ENCODE measurements at regions not wholly inside any gene's neighbourhood (a gene's known extent, or its start where the extent isn't known, plus 50 kb on each side); places are given as distances from the start of the nearest gene placed in this dataset.

DNA sequence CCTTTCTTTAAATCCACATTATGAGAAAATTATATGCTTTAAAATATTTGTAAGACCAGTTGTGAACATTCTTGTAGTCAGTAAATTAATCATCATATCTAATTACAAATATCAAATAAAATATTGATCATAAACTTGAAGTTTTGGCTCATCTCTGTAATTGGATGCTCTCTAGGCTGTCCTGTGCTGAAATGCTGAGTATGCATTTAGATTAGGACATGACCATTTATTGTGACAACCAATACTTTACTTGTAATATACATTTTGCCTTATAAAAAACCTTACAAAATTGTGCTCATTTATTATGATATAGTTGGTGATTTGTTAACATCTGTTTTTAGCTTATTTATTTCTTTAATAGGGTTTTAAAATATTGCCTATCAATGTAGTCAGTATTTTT is 116.1 kb upstream of the DOCK10 start:
- no peak for TF ChIP-seq POLR2A (IDR thresholded peaks at IDR 0.05)
- TF ChIP-seq, protein P1, sequence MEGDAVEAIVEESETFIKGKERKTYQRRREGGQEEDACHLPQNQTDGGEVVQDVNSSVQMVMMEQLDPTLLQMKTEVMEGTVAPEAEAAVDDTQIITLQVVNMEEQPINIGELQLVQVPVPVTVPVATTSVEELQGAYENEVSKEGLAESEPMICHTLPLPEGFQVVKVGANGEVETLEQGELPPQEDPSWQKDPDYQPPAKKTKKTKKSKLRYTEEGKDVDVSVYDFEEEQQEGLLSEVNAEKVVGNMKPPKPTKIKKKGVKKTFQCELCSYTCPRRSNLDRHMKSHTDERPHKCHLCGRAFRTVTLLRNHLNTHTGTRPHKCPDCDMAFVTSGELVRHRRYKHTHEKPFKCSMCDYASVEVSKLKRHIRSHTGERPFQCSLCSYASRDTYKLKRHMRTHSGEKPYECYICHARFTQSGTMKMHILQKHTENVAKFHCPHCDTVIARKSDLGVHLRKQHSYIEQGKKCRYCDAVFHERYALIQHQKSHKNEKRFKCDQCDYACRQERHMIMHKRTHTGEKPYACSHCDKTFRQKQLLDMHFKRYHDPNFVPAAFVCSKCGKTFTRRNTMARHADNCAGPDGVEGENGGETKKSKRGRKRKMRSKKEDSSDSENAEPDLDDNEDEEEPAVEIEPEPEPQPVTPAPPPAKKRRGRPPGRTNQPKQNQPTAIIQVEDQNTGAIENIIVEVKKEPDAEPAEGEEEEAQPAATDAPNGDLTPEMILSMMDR (IDR thresholded peaks at IDR 0.05): no peak

Data from thyroid gland (tissue), 4 donors.